ENCODE measurements at regions not wholly inside any gene's neighbourhood (a gene's known extent, or its start where the extent isn't known, plus 50 kb on each side); places are given as distances from the start of the nearest gene placed in this dataset.

GRCh38 chr12:88767699-88768098, 187.4 kb upstream of the KITLG start:
- DNase-seq (ENCODE audit: low read depth in 2 of 2) = no peak

GRCh38 chr12:88764781-88765480, 184.7 kb upstream of the KITLG start:
- no peak for DNase-seq (ENCODE audit: low read depth in 2 of 2)

- DNase-seq (ENCODE audit: low read depth in 2 of 2) = no peak
Measured at GRCh38 chr12:88763536-88764100, 183.3 kb upstream of the KITLG start.

- DNase-seq (ENCODE audit: low read depth in 2 of 2) = no peak
Measured at GRCh38 chr12:88758176-88758575, 177.9 kb upstream of the KITLG start.

- DNase-seq (ENCODE audit: low read depth in 2 of 2) = no peak
Measured at GRCh38 chr12:88756917-88757316, 176.6 kb upstream of the KITLG start.

GRCh38 chr12:88756153-88756552, 175.9 kb upstream of the KITLG start:
- no peak for DNase-seq (ENCODE audit: low read depth in 2 of 2)

- DNase-seq (ENCODE audit: low read depth in 2 of 2) = no peak
Measured at GRCh38 chr12:88753707-88754106, 173.4 kb upstream of the KITLG start.

GRCh38 chr12:88753066-88753465, 172.8 kb upstream of the KITLG start:
- DNase-seq (ENCODE audit: low read depth in 2 of 2) = peak; percentile 11 to 81

- no peak for DNase-seq (ENCODE audit: low read depth in 2 of 2)
Measured at GRCh38 chr12:88752183-88752582, 171.9 kb upstream of the KITLG start.

GRCh38 chr12:88750867-88751543, 170.7 kb upstream of the KITLG start:
- DNase-seq (ENCODE audit: low read depth in 2 of 2) = no peak

- DNase-seq (ENCODE audit: low read depth in 2 of 2) = peak in 1 of 2 donors; percentile 19
Measured at GRCh38 chr12:88746386-88746785, 166.1 kb upstream of the KITLG start.

- no peak for DNase-seq (ENCODE audit: low read depth in 2 of 2)
Measured at GRCh38 chr12:88743946-88744685, 163.8 kb upstream of the KITLG start.

- no peak for DNase-seq (ENCODE audit: low read depth in 2 of 2)
Measured at GRCh38 chr12:88737838-88738472, 157.7 kb upstream of the KITLG start.

GRCh38 chr12:88736031-88736430, 155.8 kb upstream of the KITLG start:
- DNase-seq (ENCODE audit: low read depth in 2 of 2) = no peak

- DNase-seq (ENCODE audit: low read depth in 2 of 2) = no peak
Measured at GRCh38 chr12:88733008-88733407, 152.7 kb upstream of the KITLG start.

GRCh38 chr12:88729196-88729595, 148.9 kb upstream of the KITLG start:
- DNase-seq (ENCODE audit: low read depth in 2 of 2) = no peak

GRCh38 chr12:88726806-88727720, 146.8 kb upstream of the KITLG start:
- DNase-seq (ENCODE audit: low read depth in 2 of 2) = no peak

- no peak for DNase-seq (ENCODE audit: low read depth in 2 of 2)
Measured at GRCh38 chr12:88725592-88726143, 145.4 kb upstream of the KITLG start.

GRCh38 chr12:88723219-88723618, 142.9 kb upstream of the KITLG start:
- no peak for DNase-seq (ENCODE audit: low read depth in 2 of 2)
